NOMO-1 treated with DMSO at 0.1 percent for 48 hours (cell line): ENCODE measurements at regions not wholly inside any gene's neighbourhood (a gene's known extent, or its start where the extent isn't known, plus 50 kb on each side); places are given as distances from the start of the nearest gene placed in this dataset.

Experiments used
- DNase-seq: peaks from one replicate; lab custom pipeline; 2025; ENCODE audit not compliant: unreplicated experiment; lab: John Stamatoyannopoulos, UW

- DNase-seq, result no peak
Observed at GRCh38 chr6:119902681-119903080, 553.1 kb upstream of the MAN1A1 start.

GRCh38 chr6:119896806-119897205 is 547.2 kb upstream of the MAN1A1 start:
- no peak for DNase-seq

GRCh38 chr6:119895626-119896025 is 546.1 kb upstream of the MAN1A1 start:
- DNase-seq, result no peak

- DNase-seq, result no peak
Observed at GRCh38 chr6:119894811-119895210, 545.2 kb upstream of the MAN1A1 start.

GRCh38 chr6:119891644-119892043 is 542.1 kb upstream of the MAN1A1 start:
- peak; percentile 20 for DNase-seq

- no peak for DNase-seq
Observed at GRCh38 chr6:119891206-119891605, 541.6 kb upstream of the MAN1A1 start.

- DNase-seq, result no peak
Observed at GRCh38 chr6:119890470-119890869, 540.9 kb upstream of the MAN1A1 start.

- no peak for DNase-seq
Observed at GRCh38 chr6:119887666-119888065, 538.1 kb upstream of the MAN1A1 start.

- no peak for DNase-seq
Observed at GRCh38 chr6:119881416-119881815, 531.9 kb upstream of the MAN1A1 start.

GRCh38 chr6:119880840-119881239 is 531.3 kb upstream of the MAN1A1 start:
- no peak for DNase-seq

- no peak for DNase-seq
Observed at GRCh38 chr6:119879731-119880130, 530.2 kb upstream of the MAN1A1 start.

- no peak for DNase-seq
Observed at GRCh38 chr6:119874381-119874780, 524.8 kb upstream of the MAN1A1 start.

- DNase-seq, result no peak
Observed at GRCh38 chr6:119873107-119873506, 523.5 kb upstream of the MAN1A1 start.

- no peak for DNase-seq
Observed at GRCh38 chr6:119871520-119871919, 522.0 kb upstream of the MAN1A1 start.

- DNase-seq, result no peak
Observed at GRCh38 chr6:119865466-119866350, 516.1 kb upstream of the MAN1A1 start.

- DNase-seq, result no peak
Observed at GRCh38 chr6:119862719-119863118, 513.2 kb upstream of the MAN1A1 start.

- no peak for DNase-seq
Observed at GRCh38 chr6:119858901-119859300, 509.3 kb upstream of the MAN1A1 start.

GRCh38 chr6:119856136-119856535 is 506.6 kb upstream of the MAN1A1 start:
- peak; percentile 11 for DNase-seq

- no peak for DNase-seq
Observed at GRCh38 chr6:119848696-119849095, 499.1 kb upstream of the MAN1A1 start.

GRCh38 chr6:119845161-119845560 is 495.6 kb upstream of the MAN1A1 start:
- DNase-seq, result no peak

GRCh38 chr6:119844387-119844786 is 494.8 kb upstream of the MAN1A1 start:
- DNase-seq, result no peak

GRCh38 chr6:119842191-119842590 is 492.6 kb upstream of the MAN1A1 start:
- DNase-seq, result no peak

GRCh38 chr6:119838043-119838442 is 488.5 kb upstream of the MAN1A1 start:
- DNase-seq, result no peak
